ENCODE measurements at regions not wholly inside any gene's neighbourhood (a gene's known extent, or its start where the extent isn't known, plus 50 kb on each side); places are given as distances from the start of the nearest gene placed in this dataset.
"Not testable (repeated sequence)": the region's sequence is repeated elsewhere in the genome, so short reads cannot be mapped to it uniquely, and the experiment has no call there.

DNA sequence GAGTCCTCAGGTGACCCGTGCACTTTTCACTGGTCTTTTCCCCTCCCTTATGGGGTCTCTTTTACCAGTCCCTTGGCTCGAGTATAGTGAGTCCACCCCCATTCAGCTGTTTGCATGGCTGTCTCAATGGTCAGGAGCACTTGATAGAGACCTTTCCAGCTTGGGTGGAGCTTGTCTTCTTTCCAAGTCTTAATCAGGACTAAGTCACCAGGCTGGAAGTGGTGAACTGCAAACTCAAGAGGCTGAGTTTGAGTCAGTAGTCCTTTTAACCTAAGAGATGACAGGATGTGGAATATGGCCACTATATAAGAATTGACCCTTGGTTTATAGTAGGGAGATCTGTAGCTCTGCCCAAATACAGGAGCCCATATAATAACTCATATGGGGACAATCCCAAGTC lies 279.7 kb downstream of the PYDC2 start:
- Histone ChIP-seq H2AFZ (ENCODE audit: low read depth, low read length) (no peak overlapping the region), H3K4me3 (ENCODE audit: low read length) (no peak overlapping the region), H3K9me3 (ENCODE audit: insufficient read depth, low read length) (no peaks in the 10 kb centered on the region), H3K4me2 (ENCODE audit: low read length) (no peak overlapping the region), H4K20me1 (ENCODE audit: insufficient read depth, low read length) (no peaks in the 10 kb centered on the region), H3K27ac (ENCODE audit: low read length) (no peak overlapping the region), H3K9ac (ENCODE audit: low read length) (no peak overlapping the region), H3K4me1 (ENCODE audit: low read length) (no peaks in the 10 kb centered on the region), H3K79me2 (ENCODE audit: low read length) (no peaks in the 10 kb centered on the region), H3K27me3 (ENCODE audit: low read depth, low read length) (no peaks in the 10 kb centered on the region), H3K36me3 (replicated peaks; ENCODE audit: low read depth, low read length) (no peaks in the 10 kb centered on the region)
- TF ChIP-seq EZH2phosphoT487 (IDR thresholded peaks at IDR 0.05; ENCODE audit: low read depth), result no peak
- TF ChIP-seq, protein P1, sequence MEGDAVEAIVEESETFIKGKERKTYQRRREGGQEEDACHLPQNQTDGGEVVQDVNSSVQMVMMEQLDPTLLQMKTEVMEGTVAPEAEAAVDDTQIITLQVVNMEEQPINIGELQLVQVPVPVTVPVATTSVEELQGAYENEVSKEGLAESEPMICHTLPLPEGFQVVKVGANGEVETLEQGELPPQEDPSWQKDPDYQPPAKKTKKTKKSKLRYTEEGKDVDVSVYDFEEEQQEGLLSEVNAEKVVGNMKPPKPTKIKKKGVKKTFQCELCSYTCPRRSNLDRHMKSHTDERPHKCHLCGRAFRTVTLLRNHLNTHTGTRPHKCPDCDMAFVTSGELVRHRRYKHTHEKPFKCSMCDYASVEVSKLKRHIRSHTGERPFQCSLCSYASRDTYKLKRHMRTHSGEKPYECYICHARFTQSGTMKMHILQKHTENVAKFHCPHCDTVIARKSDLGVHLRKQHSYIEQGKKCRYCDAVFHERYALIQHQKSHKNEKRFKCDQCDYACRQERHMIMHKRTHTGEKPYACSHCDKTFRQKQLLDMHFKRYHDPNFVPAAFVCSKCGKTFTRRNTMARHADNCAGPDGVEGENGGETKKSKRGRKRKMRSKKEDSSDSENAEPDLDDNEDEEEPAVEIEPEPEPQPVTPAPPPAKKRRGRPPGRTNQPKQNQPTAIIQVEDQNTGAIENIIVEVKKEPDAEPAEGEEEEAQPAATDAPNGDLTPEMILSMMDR (IDR thresholded peaks at IDR 0.05; ENCODE audit: low read depth, low read length), result no peak

DNA sequence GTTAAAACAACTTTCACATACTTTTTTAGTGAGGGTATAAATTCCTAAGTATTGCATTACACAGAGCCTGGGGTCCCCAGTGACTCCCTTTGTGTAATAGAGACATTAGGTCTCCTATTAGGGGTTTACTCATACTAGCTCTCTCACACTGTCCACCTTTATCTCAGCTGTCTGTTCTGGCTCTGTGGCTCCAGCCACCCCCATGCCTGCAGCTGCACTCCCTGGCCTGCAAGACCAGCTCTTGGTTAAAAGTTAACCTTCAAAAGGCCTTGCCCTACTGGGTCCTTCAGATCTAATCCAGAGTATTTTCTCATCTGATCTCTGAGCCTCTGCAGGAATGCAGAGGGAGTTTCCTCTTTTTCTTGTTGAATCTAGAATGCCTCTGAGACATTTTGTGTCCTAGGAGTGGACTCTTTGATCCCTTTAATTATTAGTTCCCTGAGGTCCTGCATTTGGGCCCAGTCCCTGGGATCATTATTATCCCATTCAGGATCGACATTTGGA lies 280.9 kb downstream of the PYDC2 start:
- not testable (repeated sequence) for H3K4me2 ChIP-seq (ENCODE audit: low read length); H4K20me1 ChIP-seq (ENCODE audit: insufficient read depth, low read length); H3K9me3 ChIP-seq (ENCODE audit: insufficient read depth, low read length); H2AFZ ChIP-seq (ENCODE audit: low read depth, low read length); H3K79me2 ChIP-seq (ENCODE audit: low read length); H3K27me3 ChIP-seq (ENCODE audit: low read depth, low read length); H3K36me3 ChIP-seq (replicated peaks; ENCODE audit: low read depth, low read length); H3K4me3 ChIP-seq (ENCODE audit: low read length); H3K9ac ChIP-seq (ENCODE audit: low read length); H3K27ac ChIP-seq (ENCODE audit: low read length); H3K4me1 ChIP-seq (ENCODE audit: low read length)

DNA sequence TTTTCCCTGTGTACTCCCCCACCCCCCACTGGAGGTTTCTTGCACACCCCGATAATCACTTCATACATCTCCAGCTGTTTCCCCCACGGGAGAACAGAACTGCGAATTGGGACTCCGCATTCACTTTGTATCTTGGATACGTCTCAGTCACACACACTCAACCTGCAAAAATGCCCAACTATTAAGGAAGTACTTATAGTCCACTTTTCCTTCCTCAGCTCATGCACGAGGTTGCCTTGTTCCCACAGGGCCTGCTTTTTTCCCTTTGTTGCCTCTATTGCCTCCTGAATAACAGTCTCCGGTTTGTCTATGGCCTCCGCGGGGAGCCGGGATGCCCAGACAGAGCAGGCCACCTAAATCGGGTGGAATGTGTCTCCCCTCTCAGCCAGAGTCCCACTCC lies 282.3 kb downstream of the PYDC2 start:
- TF ChIP-seq, protein P1 (IDR thresholded peaks at IDR 0.05; ENCODE audit: low read depth, low read length), result no peak
- TF ChIP-seq EZH2phosphoT487 (IDR thresholded peaks at IDR 0.05; ENCODE audit: low read depth), result no peak
- Histone ChIP-seq H3K4me3 (ENCODE audit: low read length) (no peak overlapping the region), H3K27me3 (ENCODE audit: low read depth, low read length) (no peaks in the 10 kb centered on the region), H3K36me3 (replicated peaks; ENCODE audit: low read depth, low read length) (no peaks in the 10 kb centered on the region), H4K20me1 (ENCODE audit: insufficient read depth, low read length) (no peaks in the 10 kb centered on the region), H3K9me3 (ENCODE audit: insufficient read depth, low read length) (no peaks in the 10 kb centered on the region), H3K4me1 (ENCODE audit: low read length) (no peaks in the 10 kb centered on the region), H2AFZ (ENCODE audit: low read depth, low read length) (no peak overlapping the region), H3K79me2 (ENCODE audit: low read length) (no peaks in the 10 kb centered on the region), H3K27ac (ENCODE audit: low read length) (no peak overlapping the region), H3K4me2 (ENCODE audit: low read length) (no peak overlapping the region), H3K9ac (ENCODE audit: low read length) (no peak overlapping the region)

DNA sequence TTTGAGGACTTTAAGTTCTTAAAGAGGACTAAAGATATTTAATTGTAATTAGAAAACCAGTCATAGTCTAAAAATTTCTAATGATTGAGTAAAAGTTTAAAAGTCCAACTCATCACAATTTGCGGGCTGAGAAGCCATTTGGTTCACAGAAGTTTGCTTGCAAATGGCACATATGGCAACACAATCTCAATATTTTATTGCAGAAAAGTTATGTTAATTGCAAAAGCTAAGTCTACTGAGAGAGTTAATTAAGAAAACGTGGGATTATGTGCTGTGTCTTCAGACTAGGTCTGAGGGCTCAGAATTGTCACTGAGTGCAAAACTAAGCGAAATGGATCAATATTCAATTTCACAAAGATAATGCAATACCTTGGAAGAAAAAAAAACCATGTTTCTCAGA lies 289.7 kb downstream of the PYDC2 start:
- Histone ChIP-seq H2AFZ (ENCODE audit: low read depth, low read length) (no peak overlapping the region), H3K27me3 (ENCODE audit: low read depth, low read length) (no peaks in the 10 kb centered on the region), H3K4me3 (ENCODE audit: low read length) (no peak overlapping the region)

More for the DNA sequence above, 289.7 kb downstream of the PYDC2 start:
- Histone ChIP-seq H3K9me3 (ENCODE audit: insufficient read depth, low read length) (no peaks in the 10 kb centered on the region), H3K79me2 (ENCODE audit: low read length) (no peaks in the 10 kb centered on the region), H3K27ac (ENCODE audit: low read length) (no peak overlapping the region), H3K4me1 (ENCODE audit: low read length) (no peaks in the 10 kb centered on the region), H3K4me2 (ENCODE audit: low read length) (no peak overlapping the region), H4K20me1 (ENCODE audit: insufficient read depth, low read length) (no peaks in the 10 kb centered on the region), H3K36me3 (replicated peaks; ENCODE audit: low read depth, low read length) (no peaks in the 10 kb centered on the region), H3K9ac (ENCODE audit: low read length) (no peak overlapping the region)
- TF ChIP-seq, protein P1 (IDR thresholded peaks at IDR 0.05; ENCODE audit: low read depth, low read length), result no peak
- no peak for TF ChIP-seq EZH2phosphoT487 (IDR thresholded peaks at IDR 0.05; ENCODE audit: low read depth)

Data from OCI-LY3 (cell line).